ENCODE measurements at regions not wholly inside any gene's neighbourhood (a gene's known extent, or its start where the extent isn't known, plus 50 kb on each side); places are given as distances from the start of the nearest gene placed in this dataset.

DNA sequence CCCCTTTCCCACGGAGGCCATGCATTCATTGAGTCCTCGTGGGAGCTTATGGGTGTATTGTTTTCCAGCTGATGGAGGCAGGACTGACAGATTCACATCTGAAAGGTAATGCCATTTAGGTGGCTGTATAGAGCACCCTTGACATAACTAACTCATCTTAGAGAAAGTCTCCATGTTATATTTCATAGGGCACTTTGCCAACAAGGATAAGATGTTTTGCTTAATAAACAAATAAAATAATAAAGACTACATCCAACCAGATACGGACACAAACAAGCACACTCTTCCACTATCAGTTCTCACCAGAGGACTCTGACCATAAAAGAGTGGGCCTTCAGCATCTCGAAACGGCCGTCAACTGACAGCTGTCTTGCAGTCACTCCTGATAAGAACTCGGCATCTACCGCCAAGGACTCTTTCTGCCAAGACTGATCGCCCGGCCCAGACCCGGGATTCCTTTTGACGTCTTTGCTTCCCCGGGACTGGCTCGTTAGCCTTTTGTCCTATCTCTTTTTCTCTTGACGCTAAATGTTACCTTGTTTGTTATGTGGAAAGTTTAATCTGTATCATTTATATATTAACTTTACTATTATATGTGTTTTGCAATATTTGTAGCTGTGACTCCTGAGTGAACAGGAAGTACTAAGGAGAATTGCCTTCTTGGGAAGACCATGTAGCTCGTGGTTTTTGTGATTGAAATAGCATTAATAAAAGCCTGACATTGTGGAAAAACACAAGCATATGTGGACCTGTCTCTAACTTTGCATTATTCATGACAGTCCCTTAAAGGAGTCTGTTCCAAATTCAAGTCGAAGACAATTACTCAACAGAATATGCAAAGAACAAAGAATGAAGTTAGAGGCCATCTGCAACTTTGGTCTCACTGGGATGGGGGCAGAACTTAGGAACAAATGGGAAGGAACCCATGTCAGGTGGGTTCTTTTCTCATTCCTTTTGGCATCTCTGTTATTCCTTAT is 195.1 kb downstream of the LPIN1 start:
- no peak overlapping the region for H3K9ac ChIP-seq (ENCODE audit: low read length)
- H4K20me1 ChIP-seq (ENCODE audit: control insufficient read depth, insufficient read depth, low read length, poor library complexity, severe bottlenecking) = no peaks in the 10 kb centered on the region
- H2AFZ ChIP-seq (ENCODE audit: insufficient read depth, low read depth, low read length, poor library complexity, severe bottlenecking) = no peak overlapping the region
- intact Hi-C loops (cut with micrococcal nuclease) = no loop called here
- 96% methylated on average over 9 of the region's 17 CpGs for WGBS (ENCODE audit: insufficient coverage)
- no peak overlapping the region for H3K4me3 Mint-ChIP-seq
- no peaks in the 10 kb centered on the region for H3K79me2 ChIP-seq (ENCODE audit: control insufficient read depth, insufficient read depth, low read length)
- no peak for DNase-seq
- peaks cover 24% of the 10 kb centered on the region for H3K4me1 Mint-ChIP-seq
- peaks cover 0 to 3% (median 0%) of the 10 kb centered on the region in 3 donors for H3K9me3 ChIP-seq (ENCODE audit: control extremely low read depth in 1 of 3, control insufficient read depth in 2 of 3, insufficient read depth in 1 of 3, low read length in 2 of 3)
- no peak overlapping the region for H3K4me2 ChIP-seq (replicated peaks; ENCODE audit: low read depth, low read length, poor library complexity, severe bottlenecking)
- no peaks in the 10 kb centered on the region for H3K27me3 Mint-ChIP-seq
- H3K27me3 ChIP-seq (replicated peaks in 1 of 4; ENCODE audit: control extremely low read depth in 1 of 4, control insufficient read depth in 3 of 4, insufficient read depth in 4 of 4, low read length in 3 of 4) = no peaks in the 10 kb centered on the region
- TF ChIP-seq EZH2 (IDR thresholded peaks at IDR 0.05; ENCODE audit: borderline replicate concordance, insufficient read depth, low read depth, low read length, poor library complexity, severe bottlenecking) = no peak
- no peak for TF ChIP-seq CTCF (IDR thresholded peaks at IDR 0.05)
- no peaks in the 10 kb centered on the region for H3K9me3 Mint-ChIP-seq (ENCODE audit: insufficient read depth)
- no peak for ATAC-seq (ENCODE audit: low read depth)
- no peak overlapping the region for H3K27ac ChIP-seq (ENCODE audit: low read length in 2 of 2)
- no peaks in the 10 kb centered on the region for H3K36me3 ChIP-seq (replicated peaks in 1 of 2; ENCODE audit: control extremely low read depth in 1 of 2, control insufficient read depth in 1 of 2, extremely low read depth in 1 of 2, insufficient read depth in 2 of 2, low read length in 1 of 2)
- H3K4me3 ChIP-seq (ENCODE audit: control extremely low read depth in 1 of 5, extremely low read depth in 1 of 5, insufficient read depth in 1 of 5, low read depth in 2 of 5, low read length in 4 of 5) = no peak overlapping the region
- H3K27ac Mint-ChIP-seq = no peak overlapping the region
- POLR2A ChIA-PET = no interaction called here
- CTCF ChIA-PET = no interaction called here
- H3K4me1 ChIP-seq (ENCODE audit: control insufficient read depth in 2 of 2, insufficient read depth in 2 of 2, low read length in 2 of 2) = peaks cover 15 to 20% of the 10 kb centered on the region in 2 donors

DNA sequence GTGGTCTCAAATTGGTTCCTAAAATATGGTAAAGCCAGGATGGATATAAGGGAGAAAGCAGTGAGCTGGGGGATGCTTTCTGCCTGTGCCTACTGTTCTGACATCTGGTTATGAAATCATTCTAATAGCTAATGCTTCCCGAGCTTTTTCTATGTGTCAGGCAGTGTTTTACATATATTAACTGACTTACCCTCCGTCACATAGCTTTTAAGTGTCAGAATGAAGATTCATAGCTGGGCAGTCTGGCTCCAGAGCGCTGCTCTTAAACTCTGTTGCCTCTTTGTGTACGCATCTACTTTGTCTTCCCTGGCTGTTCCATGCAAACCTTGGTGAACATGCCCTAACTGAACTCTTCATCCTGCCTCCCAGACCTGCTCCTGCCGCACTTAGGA is 195.7 kb downstream of the LPIN1 start:
- H3K4me3 Mint-ChIP-seq = no peak overlapping the region

More for the DNA sequence above, 195.7 kb downstream of the LPIN1 start:
- Histone ChIP-seq H3K79me2 (ENCODE audit: control insufficient read depth, insufficient read depth, low read length) (no peaks in the 10 kb centered on the region), H3K4me2 (replicated peaks; ENCODE audit: low read depth, low read length, poor library complexity, severe bottlenecking) (no peak overlapping the region), H3K4me1 (ENCODE audit: control insufficient read depth in 2 of 2, insufficient read depth in 2 of 2, low read length in 2 of 2) (peaks cover 15 to 20% of the 10 kb centered on the region in 2 donors), H3K9ac (ENCODE audit: low read length) (no peak overlapping the region), H3K27ac (ENCODE audit: low read length in 2 of 2) (no peak overlapping the region), H3K9me3 (ENCODE audit: control extremely low read depth in 1 of 3, control insufficient read depth in 2 of 3, insufficient read depth in 1 of 3, low read length in 2 of 3) (no peaks in the 10 kb centered on the region), H3K27me3 (replicated peaks in 1 of 4; ENCODE audit: control extremely low read depth in 1 of 4, control insufficient read depth in 3 of 4, insufficient read depth in 4 of 4, low read length in 3 of 4) (no peaks in the 10 kb centered on the region), H2AFZ (ENCODE audit: insufficient read depth, low read depth, low read length, poor library complexity, severe bottlenecking) (no peak overlapping the region), H3K4me3 (ENCODE audit: control extremely low read depth in 1 of 5, extremely low read depth in 1 of 5, insufficient read depth in 1 of 5, low read depth in 2 of 5, low read length in 4 of 5) (no peak overlapping the region), H4K20me1 (ENCODE audit: control insufficient read depth, insufficient read depth, low read length, poor library complexity, severe bottlenecking) (no peaks in the 10 kb centered on the region), H3K36me3 (replicated peaks in 1 of 2; ENCODE audit: control extremely low read depth in 1 of 2, control insufficient read depth in 1 of 2, extremely low read depth in 1 of 2, insufficient read depth in 2 of 2, low read length in 1 of 2) (no peaks in the 10 kb centered on the region)
- ATAC-seq (ENCODE audit: low read depth) (no peak), DNase-seq (no peak)
- CTCF ChIA-PET = no interaction called here
- intact Hi-C loops (cut with micrococcal nuclease) = no loop called here
- H3K9me3 Mint-ChIP-seq (ENCODE audit: insufficient read depth) = no peaks in the 10 kb centered on the region
- H3K4me1 Mint-ChIP-seq = peaks cover 24% of the 10 kb centered on the region
- H3K27ac Mint-ChIP-seq = no peak overlapping the region
- no peaks in the 10 kb centered on the region for H3K27me3 Mint-ChIP-seq
- POLR2A ChIA-PET = no interaction called here
- 98% methylated on average over 3 of the region's 5 CpGs for WGBS (ENCODE audit: insufficient coverage)
- TF ChIP-seq CTCF (IDR thresholded peaks at IDR 0.05) (no peak), EZH2 (IDR thresholded peaks at IDR 0.05; ENCODE audit: borderline replicate concordance, insufficient read depth, low read depth, low read length, poor library complexity, severe bottlenecking) (no peak)

All from B cell (primary cell).